Type B pancreatic cell (in vitro differentiated cells): ENCODE measurements at regions not wholly inside any gene's neighbourhood (a gene's known extent, or its start where the extent isn't known, plus 50 kb on each side); places are given as distances from the start of the nearest gene placed in this dataset.

Source experiments
- DNase-seq: peaks from one replicate; pipeline ENCODE4 v3.0.0; 2021; ENCODE audit warnings: mixed read lengths; ENCODE audit not compliant: unreplicated experiment; ENCODE audit errors: extremely low spot score
- H3K27ac Mint-ChIP-seq: 2 replicates; pipeline ENCODE4 v1.8.0; 2021; ENCODE audit warnings: mild to moderate bottlenecking, mixed read lengths
- H3K27me3 Mint-ChIP-seq: 2 replicates; pipeline ENCODE4 v1.8.0; 2021; ENCODE audit warnings: mixed read lengths
- H3K36me3 Mint-ChIP-seq: 2 replicates; pipeline ENCODE4 v1.8.0; 2021; ENCODE audit warnings: mixed read lengths
- H3K4me1 Mint-ChIP-seq: one replicate; pipeline ENCODE4 v1.8.0; 2021; ENCODE audit warnings: mixed read lengths; ENCODE audit not compliant: unreplicated experiment
- H3K4me3 Mint-ChIP-seq: 2 replicates; pipeline ENCODE4 v1.8.0; 2021; ENCODE audit warnings: mild to moderate bottlenecking, mixed read lengths
- H3K9me3 Mint-ChIP-seq: 2 replicates; pipeline ENCODE4 v1.8.0; 2021; ENCODE audit warnings: mixed read lengths
- TF ChIP-seq, protein P1 (sequence below): fragments of 200-600 bp; sonication (generic); conservative IDR thresholded peaks from 2 replicates; pipeline ENCODE4 v1.5.0; 2021; ENCODE audit warnings: antibody characterized with exemption, mild to moderate bottlenecking

DNA sequence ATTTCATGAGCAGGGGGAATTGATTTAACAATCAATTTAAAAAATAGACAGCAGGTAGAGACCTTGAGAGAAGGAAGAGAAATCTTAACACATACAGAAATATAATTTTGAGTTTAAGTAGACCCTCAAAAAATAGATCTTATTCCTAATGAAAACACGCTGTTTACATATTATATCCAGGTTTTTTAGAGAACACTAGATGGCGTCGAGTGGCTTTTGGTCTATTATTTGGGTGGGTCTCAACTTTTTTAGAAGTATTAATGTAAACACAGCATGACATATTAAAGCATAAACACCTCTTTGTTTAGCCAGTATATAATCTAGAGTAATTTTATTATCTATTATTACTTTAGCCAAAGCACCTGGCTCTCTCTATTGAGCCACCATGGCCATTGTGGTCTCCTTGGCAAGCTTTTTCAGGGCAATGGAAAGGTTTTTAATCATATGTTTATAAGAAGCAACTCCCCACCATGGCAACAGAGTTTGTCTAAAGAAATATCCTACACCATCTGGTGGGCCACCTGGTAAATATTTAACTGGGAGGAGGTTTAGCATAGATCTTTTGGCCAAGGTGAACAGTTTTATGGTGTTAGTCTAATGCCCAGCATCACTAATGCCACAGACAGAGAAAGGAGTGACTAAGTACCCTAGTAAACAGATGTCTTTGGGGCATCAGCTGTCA lies 59.7 kb upstream of the PRSS1 start:
- Mint-ChIP-seq H3K36me3 (no peaks in the 10 kb centered on the region), H3K4me3 (no peak overlapping the region), H3K4me1 (no peaks in the 10 kb centered on the region), H3K27ac (no peak overlapping the region), H3K27me3 (no peaks in the 10 kb centered on the region), H3K9me3 (no peaks in the 10 kb centered on the region)
- no peak for DNase-seq
- TF ChIP-seq, protein P1, sequence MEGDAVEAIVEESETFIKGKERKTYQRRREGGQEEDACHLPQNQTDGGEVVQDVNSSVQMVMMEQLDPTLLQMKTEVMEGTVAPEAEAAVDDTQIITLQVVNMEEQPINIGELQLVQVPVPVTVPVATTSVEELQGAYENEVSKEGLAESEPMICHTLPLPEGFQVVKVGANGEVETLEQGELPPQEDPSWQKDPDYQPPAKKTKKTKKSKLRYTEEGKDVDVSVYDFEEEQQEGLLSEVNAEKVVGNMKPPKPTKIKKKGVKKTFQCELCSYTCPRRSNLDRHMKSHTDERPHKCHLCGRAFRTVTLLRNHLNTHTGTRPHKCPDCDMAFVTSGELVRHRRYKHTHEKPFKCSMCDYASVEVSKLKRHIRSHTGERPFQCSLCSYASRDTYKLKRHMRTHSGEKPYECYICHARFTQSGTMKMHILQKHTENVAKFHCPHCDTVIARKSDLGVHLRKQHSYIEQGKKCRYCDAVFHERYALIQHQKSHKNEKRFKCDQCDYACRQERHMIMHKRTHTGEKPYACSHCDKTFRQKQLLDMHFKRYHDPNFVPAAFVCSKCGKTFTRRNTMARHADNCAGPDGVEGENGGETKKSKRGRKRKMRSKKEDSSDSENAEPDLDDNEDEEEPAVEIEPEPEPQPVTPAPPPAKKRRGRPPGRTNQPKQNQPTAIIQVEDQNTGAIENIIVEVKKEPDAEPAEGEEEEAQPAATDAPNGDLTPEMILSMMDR, result peak; percentile 34

DNA sequence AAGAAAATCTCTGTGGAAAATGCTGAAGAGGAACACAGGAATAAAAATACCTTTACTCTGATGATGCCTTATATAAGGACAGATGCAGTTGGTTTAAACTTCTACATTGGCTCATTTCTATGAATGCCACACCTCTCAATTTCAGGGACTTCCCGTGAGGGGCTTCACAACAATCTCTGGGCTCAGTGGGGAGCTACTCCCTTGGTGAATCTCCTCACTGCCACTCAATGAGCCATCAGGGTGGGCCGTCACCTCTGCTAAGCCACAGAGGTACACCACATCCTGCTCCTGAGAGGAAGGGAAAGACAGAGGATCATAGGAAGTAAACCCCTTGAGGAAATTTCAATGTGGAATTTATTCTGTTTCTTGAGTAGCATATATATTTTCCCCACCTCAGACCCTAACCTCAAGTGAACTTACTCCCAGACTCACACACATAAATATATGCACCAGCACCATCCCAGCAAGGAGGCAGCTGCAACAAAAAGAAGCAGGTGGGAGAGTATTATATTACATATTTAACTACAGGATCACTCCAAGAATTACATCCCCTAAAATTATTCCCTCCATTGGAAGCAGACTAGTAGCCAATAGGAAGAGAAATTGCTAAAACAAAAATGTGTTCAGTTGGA lies 63.3 kb upstream of the PRSS1 start:
- Mint-ChIP-seq H3K9me3 (no peaks in the 10 kb centered on the region), H3K4me1 (no peaks in the 10 kb centered on the region), H3K27me3 (peaks cover 4% of the 10 kb centered on the region)

DNA sequence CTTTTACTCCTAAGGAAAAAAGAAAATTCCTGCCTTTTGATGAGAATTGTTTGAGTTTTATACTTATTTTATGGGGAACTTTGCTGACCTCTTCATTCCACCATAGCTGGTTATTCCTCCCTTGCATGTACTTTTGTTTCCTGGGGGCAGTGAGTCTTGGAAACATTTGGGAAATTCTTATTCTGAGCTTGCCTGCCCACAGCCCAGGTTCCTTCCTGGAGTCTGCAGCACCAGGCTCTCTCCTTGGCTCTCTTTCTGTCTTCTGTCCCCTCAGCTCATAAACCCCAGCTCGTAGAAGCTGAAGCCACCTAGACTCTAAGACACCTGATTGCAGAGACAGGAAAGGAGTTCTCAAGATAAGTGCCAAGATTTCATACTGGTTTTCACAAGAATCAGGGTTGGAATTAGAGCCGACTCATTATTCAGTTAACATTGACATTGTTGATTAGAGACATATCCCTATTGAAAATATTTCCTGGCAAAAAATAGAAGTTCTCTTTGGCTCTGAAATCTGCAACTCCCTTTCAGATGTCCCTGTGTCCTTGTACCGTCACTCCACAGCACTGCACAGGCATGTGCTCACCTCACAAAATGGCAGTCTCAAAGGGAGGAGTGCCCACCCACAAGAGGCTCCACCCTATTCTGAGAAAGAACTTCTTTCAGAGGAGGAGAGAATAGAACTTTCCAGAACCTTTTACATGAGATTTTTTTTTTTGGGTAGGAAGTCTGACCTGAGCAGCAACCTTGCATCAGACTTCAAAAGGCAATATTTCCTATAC lies 67.8 kb upstream of the PRSS1 start:
- Mint-ChIP-seq H3K27me3 (peaks cover 4% of the 10 kb centered on the region), H3K36me3 (no peaks in the 10 kb centered on the region), H3K4me3 (no peak overlapping the region), H3K9me3 (no peaks in the 10 kb centered on the region), H3K4me1 (no peaks in the 10 kb centered on the region), H3K27ac (no peak overlapping the region)
- DNase-seq, result no peak
- TF ChIP-seq, protein P1, result no peak

More for the DNA sequence above, 63.3 kb upstream of the PRSS1 start:
- Mint-ChIP-seq H3K27ac (no peak overlapping the region), H3K36me3 (no peaks in the 10 kb centered on the region), H3K4me3 (no peak overlapping the region)
- TF ChIP-seq, protein P1, result no peak
- DNase-seq, result no peak

DNA sequence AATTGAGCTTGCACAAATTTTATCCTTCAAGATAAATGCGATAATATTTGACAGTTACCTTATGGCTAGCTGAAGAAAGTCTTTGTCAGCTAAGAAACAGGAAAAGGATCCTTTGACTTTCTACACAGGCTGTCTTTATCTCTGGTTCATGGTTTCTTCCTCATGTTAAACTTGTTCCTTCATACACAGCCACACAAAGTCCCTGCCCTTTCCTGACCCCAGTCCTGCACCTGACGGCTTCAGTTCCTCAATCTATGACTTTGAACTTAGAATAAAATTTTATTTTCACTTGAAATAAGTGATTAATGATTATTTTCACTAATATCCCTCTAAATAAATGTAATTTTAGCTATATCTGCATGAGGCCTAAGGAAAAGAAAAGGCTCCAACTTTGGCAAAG lies 77.8 kb upstream of the PRSS1 start:
- TF ChIP-seq, protein P1, result no peak
- Mint-ChIP-seq H3K4me3 (no peak overlapping the region), H3K36me3 (no peaks in the 10 kb centered on the region), H3K4me1 (no peaks in the 10 kb centered on the region), H3K27me3 (peaks cover 3% of the 10 kb centered on the region), H3K9me3 (no peaks in the 10 kb centered on the region), H3K27ac (no peak overlapping the region)
- DNase-seq, result no peak

DNA sequence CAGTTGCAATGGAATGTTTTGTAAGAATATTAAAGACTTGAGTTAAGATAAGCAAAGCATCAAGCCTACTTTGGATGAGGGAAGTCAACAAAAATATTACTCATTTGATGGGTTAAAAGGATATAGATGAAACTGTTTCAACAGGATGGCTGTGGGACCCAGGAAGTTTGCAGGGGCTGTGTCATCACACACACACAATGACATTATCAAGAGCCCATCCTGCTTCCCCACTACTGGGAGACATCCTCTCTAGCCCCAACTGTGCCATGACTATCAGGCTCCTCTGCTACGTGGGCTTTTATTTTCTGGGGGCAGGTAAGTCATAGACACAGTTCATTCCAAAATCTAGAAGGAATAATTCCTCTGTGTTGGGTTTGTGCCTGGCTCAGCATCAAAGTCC lies 78.8 kb upstream of the PRSS1 start:
- H3K36me3 Mint-ChIP-seq, result no peaks in the 10 kb centered on the region
- TF ChIP-seq, protein P1, result no peak
- H3K4me1 Mint-ChIP-seq, result no peaks in the 10 kb centered on the region
- no peak overlapping the region for H3K4me3 Mint-ChIP-seq
- peaks cover 3% of the 10 kb centered on the region for H3K27me3 Mint-ChIP-seq
- no peaks in the 10 kb centered on the region for H3K9me3 Mint-ChIP-seq
- H3K27ac Mint-ChIP-seq, result no peak overlapping the region
- DNase-seq, result no peak
